Karpas-422 (cell line): ENCODE measurements at regions not wholly inside any gene's neighbourhood (a gene's known extent, or its start where the extent isn't known, plus 50 kb on each side); places are given as distances from the start of the nearest gene placed in this dataset.

Experiments used
- DNase-seq: peaks from one replicate; pipeline ENCODE4 v3.0.0-alpha.2; 2015
- H2AFZ ChIP-seq: fragments of 200-600 bp; sonication (generic); 2 replicates; pipeline ENCODE4 v1.6.1; 2014; ENCODE audit warnings: antibody characterized with exemption, low read length, mixed read lengths
- H3K27ac ChIP-seq: fragments of 200-600 bp; sonication (generic); 2 replicates; pipeline ENCODE4 v1.5.1; 2014; ENCODE audit warnings: mild to moderate bottlenecking, low read length, moderate library complexity
- H3K27me3 ChIP-seq: fragments of 200-600 bp; sonication (generic); 2 replicates; pipeline ENCODE4 v1.6.1; 2014; ENCODE audit warnings: low read length, mixed read lengths
- H3K36me3 ChIP-seq: fragments of 200-600 bp; sonication (generic); 2 replicates; pipeline ENCODE4 v1.6.1; 2014; ENCODE audit warnings: low read length, mixed read lengths; ENCODE audit not compliant: insufficient read depth
- H3K4me1 ChIP-seq: fragments of 200-600 bp; sonication (generic); 2 replicates; pipeline ENCODE4 v1.6.1; 2014; ENCODE audit warnings: mild to moderate bottlenecking, low read length, mixed read lengths
- H3K4me2 ChIP-seq: fragments of 200-600 bp; sonication (generic); 2 replicates; pipeline ENCODE4 v1.6.1; 2014; ENCODE audit warnings: low read length, low read depth, mild to moderate bottlenecking; ENCODE audit not compliant: poor library complexity, severe bottlenecking
- H3K4me3 ChIP-seq: fragments of 200-600 bp; sonication (generic); 2 replicates; pipeline ENCODE4 v1.5.1; 2014; ENCODE audit warnings: mild to moderate bottlenecking, antibody characterized with exemption, low read length, mixed read lengths
- H3K79me2 ChIP-seq: fragments of 200-600 bp; sonication (generic); 2 replicates; pipeline ENCODE4 v1.6.1; 2014; ENCODE audit warnings: mild to moderate bottlenecking, low read length, mixed read lengths
- H3K9ac ChIP-seq: fragments of 200-600 bp; sonication (generic); 2 replicates; pipeline ENCODE4 v1.6.0; 2014; ENCODE audit warnings: low read length
- H3K9me2 ChIP-seq: fragments of 200-600 bp; sonication (generic), shearing (Covaris generic); replicated peaks from 2 replicates; pipeline ENCODE4 v1.6.0; 2014; ENCODE audit warnings: mild to moderate bottlenecking, low read length, moderate library complexity; ENCODE audit not compliant: insufficient read depth
- H3K9me3 ChIP-seq: fragments of 300-700, 200-600 bp; sonication (generic); 2 replicates; pipeline ENCODE4 v1.6.1; 2014; ENCODE audit warnings: low read length, mixed read lengths
- H4K20me1 ChIP-seq: fragments of 200-600 bp; sonication (generic); 2 replicates; pipeline ENCODE4 v1.6.1; 2014; ENCODE audit warnings: mild to moderate bottlenecking, antibody characterized with exemption, low read length, low read depth; ENCODE audit not compliant: insufficient read depth

DNA sequence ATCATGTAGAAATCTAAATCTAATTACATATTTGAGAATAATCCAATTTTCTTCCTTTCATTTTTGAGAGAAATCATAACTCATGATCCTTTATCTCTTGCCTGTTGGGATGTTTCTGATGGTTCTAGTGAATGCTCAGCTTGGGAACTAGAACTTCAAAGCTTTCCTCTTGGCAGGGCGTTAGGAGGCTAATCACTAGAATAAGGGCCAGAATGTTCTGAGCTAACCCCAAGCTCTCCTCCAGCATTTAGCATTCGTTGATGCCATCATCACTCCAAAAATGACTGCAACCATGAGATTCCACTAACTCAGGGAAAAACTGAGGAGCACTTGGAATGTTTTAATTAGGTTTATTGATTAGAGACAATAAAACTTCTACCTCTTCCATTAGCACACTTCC lies 93.9 kb upstream of the DPT start:
- Histone ChIP-seq H3K4me2 (no peak overlapping the region), H3K4me1 (no peaks in the 10 kb centered on the region), H3K36me3 (no peaks in the 10 kb centered on the region), H3K27me3 (no peaks in the 10 kb centered on the region), H4K20me1 (no peaks in the 10 kb centered on the region), H3K9me2 (no peaks in the 10 kb centered on the region), H3K9ac (no peak overlapping the region), H3K27ac (no peak overlapping the region), H3K4me3 (no peak overlapping the region), H3K9me3 (no peaks in the 10 kb centered on the region), H2AFZ (no peak overlapping the region), H3K79me2 (no peaks in the 10 kb centered on the region)
- DNase-seq: no peak

GRCh38 chr1:168823988-168824387 lies 95.0 kb upstream of the DPT start:
- Histone ChIP-seq H3K4me2 (no peak overlapping the region), H3K27ac (no peak overlapping the region), H3K4me3 (no peak overlapping the region), H3K79me2 (no peaks in the 10 kb centered on the region), H4K20me1 (no peaks in the 10 kb centered on the region), H3K9ac (no peak overlapping the region), H2AFZ (no peak overlapping the region), H3K36me3 (no peaks in the 10 kb centered on the region), H3K27me3 (no peaks in the 10 kb centered on the region), H3K9me2 (no peaks in the 10 kb centered on the region), H3K9me3 (no peaks in the 10 kb centered on the region), H3K4me1 (no peaks in the 10 kb centered on the region)
- DNase-seq: no peak

DNA sequence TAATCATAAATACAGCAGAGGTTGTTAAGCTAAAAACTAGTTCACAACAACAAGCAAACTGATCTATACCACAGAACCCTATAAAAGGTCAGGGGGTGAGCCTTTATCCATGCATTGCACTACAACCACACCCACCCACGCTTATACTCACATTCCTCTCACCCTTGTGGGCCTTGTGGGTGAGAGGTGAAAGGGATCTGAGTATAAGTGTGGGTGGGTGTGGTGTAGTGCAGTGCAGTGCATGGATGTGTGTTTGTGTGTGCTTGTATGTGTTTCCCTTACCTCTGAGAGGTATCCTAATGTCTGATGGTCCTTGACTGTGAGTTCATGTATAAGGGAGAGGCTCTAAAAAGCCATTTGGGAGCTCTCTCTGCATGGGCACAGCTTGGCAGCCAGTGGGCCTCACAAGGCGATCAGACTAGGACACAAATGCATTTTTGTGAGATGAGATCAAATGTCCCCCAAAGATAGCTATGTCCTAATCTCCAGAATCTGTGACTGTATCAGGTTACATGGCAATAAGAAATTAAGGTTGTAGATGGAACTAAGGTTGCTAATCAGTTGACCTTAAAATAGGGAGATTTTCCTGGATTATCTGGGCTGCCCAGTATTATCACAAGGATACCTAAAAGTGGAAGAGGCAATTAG lies 95.5 kb upstream of the DPT start:
- Histone ChIP-seq H3K79me2 (no peaks in the 10 kb centered on the region), H3K36me3 (no peaks in the 10 kb centered on the region), H4K20me1 (no peaks in the 10 kb centered on the region), H3K27me3 (no peaks in the 10 kb centered on the region), H3K9me2 (no peaks in the 10 kb centered on the region), H2AFZ (no peak overlapping the region), H3K4me3 (no peak overlapping the region), H3K9me3 (no peaks in the 10 kb centered on the region), H3K9ac (no peak overlapping the region), H3K4me1 (no peaks in the 10 kb centered on the region), H3K27ac (no peak overlapping the region), H3K4me2 (no peak overlapping the region)
- no peak for DNase-seq

DNA sequence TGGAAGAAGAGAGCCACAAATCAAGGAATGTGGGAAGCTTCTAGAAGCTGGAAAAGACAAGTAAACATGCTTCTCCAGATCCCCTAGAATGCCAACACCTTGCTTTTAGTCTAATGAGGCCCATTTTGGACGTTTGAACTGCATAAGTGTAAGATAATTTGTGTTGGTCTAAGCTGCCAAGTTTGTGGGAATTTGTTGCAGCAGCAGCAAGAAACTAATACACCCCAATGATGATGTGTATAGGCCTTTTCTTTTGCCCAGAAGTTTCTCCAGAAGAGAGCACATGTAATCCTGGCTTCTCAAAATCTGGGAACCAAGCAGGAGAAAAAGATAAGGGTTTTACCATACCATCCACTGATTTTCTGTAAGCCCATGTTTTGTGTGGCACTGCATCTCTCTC lies 96.1 kb upstream of the DPT start:
- no peak overlapping the region for H3K4me2 ChIP-seq
- no peak overlapping the region for H3K27ac ChIP-seq
- no peaks in the 10 kb centered on the region for H4K20me1 ChIP-seq
- no peak overlapping the region for H3K9ac ChIP-seq
- no peaks in the 10 kb centered on the region for H3K27me3 ChIP-seq
- no peaks in the 10 kb centered on the region for H3K9me2 ChIP-seq
- H2AFZ ChIP-seq: no peak overlapping the region
- no peak overlapping the region for H3K4me3 ChIP-seq
- H3K9me3 ChIP-seq: no peaks in the 10 kb centered on the region
- no peak for DNase-seq
- H3K4me1 ChIP-seq: no peaks in the 10 kb centered on the region
- no peaks in the 10 kb centered on the region for H3K36me3 ChIP-seq
- no peaks in the 10 kb centered on the region for H3K79me2 ChIP-seq

DNA sequence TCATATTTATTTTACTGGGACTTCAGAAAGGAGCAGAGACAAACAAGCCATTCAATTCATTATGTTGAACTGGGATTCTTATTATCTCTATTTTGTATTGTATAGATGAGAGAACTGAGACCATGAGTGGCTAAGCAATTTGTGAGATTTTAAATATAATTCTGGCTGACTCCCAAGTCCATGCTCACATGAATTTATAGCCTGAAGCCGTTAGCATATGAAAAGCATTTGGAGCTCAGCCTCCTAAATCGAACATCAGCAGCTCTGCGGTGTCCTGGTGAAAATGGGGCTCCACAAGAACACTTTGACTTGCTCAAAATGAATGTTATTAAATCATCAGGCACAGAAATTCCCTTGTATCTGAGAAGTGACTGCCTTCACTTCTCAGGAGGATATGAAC lies 96.8 kb upstream of the DPT start:
- Histone ChIP-seq H3K27me3 (no peaks in the 10 kb centered on the region), H3K4me1 (no peaks in the 10 kb centered on the region), H4K20me1 (no peaks in the 10 kb centered on the region), H2AFZ (no peak overlapping the region), H3K9me2 (no peaks in the 10 kb centered on the region), H3K4me2 (no peak overlapping the region), H3K9me3 (no peaks in the 10 kb centered on the region), H3K9ac (no peak overlapping the region), H3K36me3 (no peaks in the 10 kb centered on the region), H3K4me3 (no peak overlapping the region), H3K27ac (no peak overlapping the region), H3K79me2 (no peaks in the 10 kb centered on the region)
- no peak for DNase-seq

DNA sequence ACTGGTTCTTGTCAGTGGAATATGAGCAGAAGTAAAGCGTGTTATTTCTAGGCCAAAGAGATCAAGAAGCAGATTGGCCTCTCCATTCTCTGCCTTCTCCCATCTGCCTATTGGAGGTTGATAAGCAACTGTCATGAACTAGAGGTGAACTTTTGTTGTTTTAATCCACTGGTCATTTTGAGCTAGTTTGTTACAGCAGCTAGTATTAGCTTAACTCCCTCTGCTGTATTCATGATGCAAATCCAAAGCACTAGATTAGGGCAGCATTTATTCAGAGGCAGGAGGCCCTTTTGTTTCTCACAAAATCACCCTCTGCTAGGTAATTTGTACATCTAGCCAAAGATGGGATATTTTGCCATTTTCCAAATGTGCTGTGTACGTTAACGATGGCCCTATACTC lies 97.3 kb upstream of the DPT start:
- Histone ChIP-seq H3K4me1 (no peaks in the 10 kb centered on the region), H3K79me2 (no peaks in the 10 kb centered on the region), H3K9me2 (no peaks in the 10 kb centered on the region), H3K27me3 (no peaks in the 10 kb centered on the region), H3K4me3 (no peak overlapping the region), H3K9ac (no peak overlapping the region), H3K4me2 (no peak overlapping the region), H3K9me3 (no peaks in the 10 kb centered on the region), H3K27ac (no peak overlapping the region), H2AFZ (no peak overlapping the region), H4K20me1 (no peaks in the 10 kb centered on the region), H3K36me3 (no peaks in the 10 kb centered on the region)
- DNase-seq: no peak

DNA sequence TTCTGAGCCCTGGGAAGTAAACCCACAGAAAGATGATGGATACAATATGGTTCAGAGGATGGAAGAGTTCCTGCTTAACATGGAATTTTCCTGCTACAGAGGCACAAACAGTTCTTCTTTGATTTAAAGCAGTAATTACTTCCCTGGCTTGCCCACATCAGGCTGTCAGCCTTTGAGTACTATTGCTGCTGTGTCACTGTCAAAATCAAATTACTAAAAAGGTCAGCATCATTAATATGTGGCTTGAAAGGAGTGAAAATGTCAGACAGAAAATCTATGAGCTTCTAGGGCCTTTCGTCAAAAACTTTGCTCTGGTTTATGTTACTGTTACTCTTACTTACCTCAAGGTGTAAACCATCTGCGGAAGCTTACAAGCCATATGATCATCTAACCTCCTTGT lies 98.6 kb upstream of the DPT start:
- Histone ChIP-seq H4K20me1 (no peaks in the 10 kb centered on the region), H3K9ac (no peak overlapping the region), H3K9me3 (no peaks in the 10 kb centered on the region), H3K36me3 (no peaks in the 10 kb centered on the region), H2AFZ (no peak overlapping the region), H3K27ac (no peak overlapping the region), H3K27me3 (no peaks in the 10 kb centered on the region), H3K4me1 (no peaks in the 10 kb centered on the region), H3K4me2 (no peak overlapping the region), H3K79me2 (no peaks in the 10 kb centered on the region), H3K9me2 (no peaks in the 10 kb centered on the region), H3K4me3 (no peak overlapping the region)
- DNase-seq: no peak

DNA sequence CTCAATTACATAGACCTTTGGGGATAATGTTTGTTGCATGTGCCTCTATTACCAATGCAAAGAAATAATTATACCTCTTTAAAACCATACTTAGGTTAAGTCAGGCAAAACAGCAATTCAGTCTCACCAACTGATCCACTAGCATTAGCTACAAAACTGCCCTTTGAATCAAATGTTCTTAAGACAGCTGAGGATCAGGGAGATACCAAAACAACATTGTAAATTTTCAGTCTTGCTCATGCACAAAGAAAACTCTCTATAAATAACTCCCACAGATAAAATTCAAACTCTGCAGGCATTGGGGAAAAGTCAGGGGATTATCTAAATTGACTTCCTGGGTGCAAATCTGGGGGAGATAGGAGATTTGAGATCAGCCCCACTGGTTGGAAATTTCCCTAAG lies 100.9 kb upstream of the DPT start:
- Histone ChIP-seq H3K4me3 (no peak overlapping the region), H3K27ac (no peak overlapping the region), H4K20me1 (no peaks in the 10 kb centered on the region), H2AFZ (no peak overlapping the region), H3K9me3 (no peaks in the 10 kb centered on the region), H3K79me2 (no peaks in the 10 kb centered on the region), H3K4me1 (no peaks in the 10 kb centered on the region), H3K36me3 (no peaks in the 10 kb centered on the region), H3K27me3 (no peaks in the 10 kb centered on the region), H3K9ac (no peak overlapping the region), H3K9me2 (no peaks in the 10 kb centered on the region), H3K4me2 (no peak overlapping the region)
- no peak for DNase-seq

DNA sequence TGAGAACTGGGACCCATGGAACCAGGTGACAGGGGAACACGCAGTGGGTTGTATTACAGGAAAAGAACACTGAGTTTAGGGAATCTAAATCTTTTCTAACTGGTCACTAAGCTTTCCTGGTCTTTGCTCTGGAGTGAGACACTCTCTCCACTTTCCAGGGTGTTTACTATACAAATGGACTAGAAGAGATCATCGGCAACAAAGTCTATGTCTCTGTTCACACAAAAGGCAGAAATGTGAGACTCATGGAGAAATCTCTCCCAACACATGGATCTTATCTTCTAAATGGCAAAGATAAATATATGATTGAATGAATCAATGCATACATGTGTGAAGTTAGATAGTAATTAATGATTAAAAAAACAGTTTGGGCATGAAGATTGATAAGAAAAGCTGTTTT lies 101.6 kb upstream of the DPT start:
- DNase-seq: no peak
- Histone ChIP-seq H3K4me1 (no peaks in the 10 kb centered on the region), H3K9me3 (no peaks in the 10 kb centered on the region), H3K27me3 (no peaks in the 10 kb centered on the region), H3K27ac (no peak overlapping the region), H3K79me2 (no peaks in the 10 kb centered on the region), H3K9ac (no peak overlapping the region), H3K9me2 (no peaks in the 10 kb centered on the region), H4K20me1 (no peaks in the 10 kb centered on the region), H2AFZ (no peak overlapping the region), H3K4me3 (no peak overlapping the region), H3K4me2 (no peak overlapping the region), H3K36me3 (no peaks in the 10 kb centered on the region)
